ENCODE measurements at regions not wholly inside any gene's neighbourhood (a gene's known extent, or its start where the extent isn't known, plus 50 kb on each side); places are given as distances from the start of the nearest gene placed in this dataset.

GRCh38 chr15:25170781-25171110, 216.0 kb downstream of the SNRPN start:
- TF ChIP-seq CTCF (IDR thresholded peaks at IDR 0.05; ENCODE audit: low read depth, low read length) (no peak), POLR2A (IDR thresholded peaks at IDR 0.05; ENCODE audit: extremely low read depth, insufficient read length) (no peak), MAX (IDR thresholded peaks at IDR 0.05; ENCODE audit: low read depth, low read length) (no peak)

All from NB4 (cell line).